ENCODE measurements at regions not wholly inside any gene's neighbourhood (a gene's known extent, or its start where the extent isn't known, plus 50 kb on each side); places are given as distances from the start of the nearest gene placed in this dataset.
A peak's percentile ranks its signal among the peaks of the same experiment; 100 is the strongest.

DNA sequence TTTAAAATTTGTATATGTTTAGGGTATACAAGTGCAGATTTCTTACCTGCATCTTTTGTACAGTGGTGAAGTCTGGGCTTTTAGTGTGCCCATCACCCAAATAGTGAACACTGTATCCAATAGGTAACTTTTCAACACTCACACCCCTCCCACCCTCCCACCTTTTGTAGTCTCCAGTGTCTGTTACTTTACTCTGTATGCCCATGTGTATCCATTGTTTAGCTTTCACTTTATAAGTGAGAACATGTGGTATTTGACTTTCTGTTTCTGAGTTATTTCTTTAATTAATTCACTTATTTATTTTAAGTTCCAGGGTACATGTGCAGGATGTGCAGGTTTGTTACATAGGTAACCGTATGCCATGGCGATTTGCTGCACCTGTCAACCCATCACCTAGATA lies 124.8 kb upstream of the NEO1 start:
- no CpG with 5 or more reads among the region's 2 CpGs for WGBS (ENCODE audit: insufficient coverage, low lambda C conversion rate)
- Histone ChIP-seq H3K36me3 (ENCODE audit: control insufficient read depth, insufficient read depth, low read length) (no peaks in the 10 kb centered on the region), H3K9me3 (ENCODE audit: control insufficient read depth, low read depth, low read length) (no peaks in the 10 kb centered on the region), H3K27me3 (ENCODE audit: control insufficient read depth, insufficient read depth, low read length) (no peaks in the 10 kb centered on the region), H3K27ac (ENCODE audit: low read length) (no peak overlapping the region), H3K4me1 (ENCODE audit: control insufficient read depth, insufficient read depth, low read length) (no peaks in the 10 kb centered on the region), H3K4me3 (ENCODE audit: low read length) (no peak overlapping the region)
- DNase-seq, result no peak

DNA sequence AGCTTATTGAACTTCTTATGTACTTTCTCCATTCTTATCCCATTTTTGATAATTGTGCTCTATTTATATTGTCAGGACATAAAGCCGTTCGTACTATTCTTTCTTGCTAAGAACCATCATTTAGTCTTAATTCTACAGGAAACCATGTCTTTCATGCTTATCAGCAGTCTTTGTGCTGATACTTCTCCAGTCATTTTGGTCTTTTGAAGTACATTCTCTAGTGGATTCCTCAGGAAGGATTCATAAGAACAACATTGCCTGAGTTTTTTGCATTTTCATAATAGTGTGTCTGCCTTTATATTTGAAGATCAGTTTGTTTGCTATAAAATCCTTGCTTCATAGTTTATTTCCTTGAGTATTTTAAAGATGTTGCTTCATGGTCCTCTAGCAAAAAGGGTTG lies 126.6 kb upstream of the NEO1 start:
- DNase-seq, result no peak
- H3K27ac ChIP-seq (ENCODE audit: low read length), result no peak overlapping the region
- no peaks in the 10 kb centered on the region for H3K27me3 ChIP-seq (ENCODE audit: control insufficient read depth, insufficient read depth, low read length)
- H3K36me3 ChIP-seq (ENCODE audit: control insufficient read depth, insufficient read depth, low read length), result no peaks in the 10 kb centered on the region
- no peaks in the 10 kb centered on the region for H3K4me1 ChIP-seq (ENCODE audit: control insufficient read depth, insufficient read depth, low read length)
- whole genome bisulfite sequencing (ENCODE audit: insufficient coverage, low lambda C conversion rate), result 90% methylated on average over 2 of the region's 2 CpGs
- H3K4me3 ChIP-seq (ENCODE audit: low read length), result no peak overlapping the region
- H3K9me3 ChIP-seq (ENCODE audit: control insufficient read depth, low read depth, low read length), result no peaks in the 10 kb centered on the region

DNA sequence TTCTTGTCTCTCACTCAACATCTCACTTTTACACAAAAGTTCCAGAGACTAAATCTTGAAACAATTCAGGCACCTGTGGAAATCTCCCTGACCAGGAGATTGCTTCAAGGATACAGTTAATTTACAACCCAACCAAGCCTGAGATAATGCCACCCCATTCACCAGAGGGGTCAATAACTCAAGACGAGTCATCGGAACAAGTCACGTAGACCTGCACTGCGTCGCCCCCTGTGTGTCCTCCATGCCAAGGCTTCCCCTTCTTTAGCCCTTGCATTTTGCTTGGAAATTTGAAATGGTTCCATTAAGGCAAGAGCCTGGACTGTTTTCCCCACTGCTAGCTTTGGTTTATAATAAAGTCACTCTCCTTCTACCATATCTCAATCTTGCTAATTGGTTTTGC lies 129.0 kb upstream of the NEO1 start:
- H3K27me3 ChIP-seq (ENCODE audit: control insufficient read depth, insufficient read depth, low read length), result no peaks in the 10 kb centered on the region
- no peak overlapping the region for H3K27ac ChIP-seq (ENCODE audit: low read length)
- no peak overlapping the region for H3K4me3 ChIP-seq (ENCODE audit: low read length)
- H3K4me1 ChIP-seq (ENCODE audit: control insufficient read depth, insufficient read depth, low read length), result no peaks in the 10 kb centered on the region
- peak in 1 of 2 donors; percentile 38 for DNase-seq
- H3K36me3 ChIP-seq (ENCODE audit: control insufficient read depth, insufficient read depth, low read length), result no peaks in the 10 kb centered on the region
- WGBS (ENCODE audit: insufficient coverage, low lambda C conversion rate), result no CpG with 5 or more reads among the region's 5 CpGs
- H3K9me3 ChIP-seq (ENCODE audit: control insufficient read depth, low read depth, low read length), result no peaks in the 10 kb centered on the region

DNA sequence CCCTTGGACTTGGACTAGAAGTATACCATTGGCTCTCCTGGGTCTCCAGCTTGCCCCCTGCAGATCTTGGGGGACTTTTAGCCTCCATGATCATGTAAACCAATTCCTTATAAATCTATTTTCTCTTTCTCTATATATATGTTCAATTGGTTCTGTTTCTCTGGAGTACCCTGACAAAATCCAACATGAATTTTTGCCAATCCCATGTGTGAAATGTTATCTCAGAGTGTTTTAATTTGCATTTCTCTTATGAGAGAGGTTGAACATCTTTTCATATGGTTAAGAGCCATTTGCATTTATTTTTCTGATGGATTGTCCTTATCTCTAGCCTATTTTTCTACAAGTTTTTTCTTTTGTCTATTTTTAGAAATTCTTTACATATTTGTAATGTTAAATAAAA lies 131.7 kb upstream of the NEO1 start:
- H3K27ac ChIP-seq (ENCODE audit: low read length), result no peak overlapping the region
- no peaks in the 10 kb centered on the region for H3K9me3 ChIP-seq (ENCODE audit: control insufficient read depth, low read depth, low read length)
- no peaks in the 10 kb centered on the region for H3K4me1 ChIP-seq (ENCODE audit: control insufficient read depth, insufficient read depth, low read length)

DNA sequence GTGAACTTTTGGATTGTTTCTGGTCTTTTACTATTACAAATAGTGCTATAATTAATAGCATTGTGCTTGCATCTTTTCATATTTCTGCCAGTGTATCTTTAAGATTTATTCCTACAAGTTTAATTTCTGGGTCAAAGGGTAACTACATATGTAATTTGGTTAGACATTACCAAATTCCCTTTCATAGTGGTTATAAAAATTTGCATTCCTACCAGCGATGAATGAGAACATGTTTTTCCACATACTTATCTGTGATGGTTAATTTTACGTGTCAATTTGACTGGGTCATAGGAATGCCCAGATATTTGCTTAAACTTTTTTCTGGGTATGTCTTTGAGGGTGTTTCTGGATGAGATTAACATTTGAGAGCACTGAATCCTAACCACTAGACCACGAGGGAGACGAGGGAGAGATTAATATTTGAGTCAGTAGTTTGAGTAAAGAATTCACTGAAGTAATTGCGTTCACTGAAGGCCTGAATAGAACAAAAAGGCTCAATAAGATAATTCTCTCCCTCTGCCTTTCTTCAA lies 132.3 kb upstream of the NEO1 start:
- no peaks in the 10 kb centered on the region for H3K27me3 ChIP-seq (ENCODE audit: control insufficient read depth, insufficient read depth, low read length)
- H3K9me3 ChIP-seq (ENCODE audit: control insufficient read depth, low read depth, low read length), result no peaks in the 10 kb centered on the region
- H3K4me1 ChIP-seq (ENCODE audit: control insufficient read depth, insufficient read depth, low read length), result no peaks in the 10 kb centered on the region
- H3K4me3 ChIP-seq (ENCODE audit: low read length), result no peak overlapping the region
- DNase-seq, result no peak
- WGBS (ENCODE audit: insufficient coverage, low lambda C conversion rate), result 80% methylated on average over 1 of the region's 5 CpGs
- H3K27ac ChIP-seq (ENCODE audit: low read length), result no peak overlapping the region
- H3K36me3 ChIP-seq (ENCODE audit: control insufficient read depth, insufficient read depth, low read length), result no peaks in the 10 kb centered on the region

More for the DNA sequence above, 131.7 kb upstream of the NEO1 start:
- DNase-seq, result no peak
- no peaks in the 10 kb centered on the region for H3K27me3 ChIP-seq (ENCODE audit: control insufficient read depth, insufficient read depth, low read length)
- H3K36me3 ChIP-seq (ENCODE audit: control insufficient read depth, insufficient read depth, low read length), result no peaks in the 10 kb centered on the region
- H3K4me3 ChIP-seq (ENCODE audit: low read length), result no peak overlapping the region

DNA sequence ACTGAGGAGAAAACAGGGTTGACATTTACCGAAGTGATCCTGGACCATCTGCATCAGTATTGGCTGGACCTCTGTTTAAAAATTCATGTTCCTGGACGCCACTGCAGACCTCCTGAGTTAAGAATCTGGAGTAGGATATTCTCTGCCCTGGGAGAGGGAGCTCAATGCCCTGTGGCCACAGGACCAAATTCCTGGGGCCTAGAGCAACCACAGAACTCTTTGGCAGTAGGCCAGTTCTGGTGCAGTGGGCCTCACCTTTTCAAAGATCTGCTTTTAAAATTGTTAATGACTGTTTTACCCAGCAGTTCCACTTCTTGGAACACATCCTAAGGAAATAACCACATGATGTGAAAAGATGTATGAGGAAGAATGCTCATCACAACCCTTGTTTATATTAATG lies 133.3 kb upstream of the ADPGK start:
- peak in 1 of 2 donors; percentile 11 for DNase-seq
- no peaks in the 10 kb centered on the region for H3K27me3 ChIP-seq (ENCODE audit: control insufficient read depth, insufficient read depth, low read length)
- peaks cover 4% of the 10 kb centered on the region for H3K4me1 ChIP-seq (ENCODE audit: control insufficient read depth, insufficient read depth, low read length)
- H3K27ac ChIP-seq (ENCODE audit: low read length), result no peak overlapping the region
- H3K9me3 ChIP-seq (ENCODE audit: control insufficient read depth, low read depth, low read length), result no peaks in the 10 kb centered on the region
- WGBS (ENCODE audit: insufficient coverage, low lambda C conversion rate), result 80% methylated on average over 1 of the region's 2 CpGs
- H3K36me3 ChIP-seq (ENCODE audit: control insufficient read depth, insufficient read depth, low read length), result no peaks in the 10 kb centered on the region
- no peak overlapping the region for H3K4me3 ChIP-seq (ENCODE audit: low read length)

DNA sequence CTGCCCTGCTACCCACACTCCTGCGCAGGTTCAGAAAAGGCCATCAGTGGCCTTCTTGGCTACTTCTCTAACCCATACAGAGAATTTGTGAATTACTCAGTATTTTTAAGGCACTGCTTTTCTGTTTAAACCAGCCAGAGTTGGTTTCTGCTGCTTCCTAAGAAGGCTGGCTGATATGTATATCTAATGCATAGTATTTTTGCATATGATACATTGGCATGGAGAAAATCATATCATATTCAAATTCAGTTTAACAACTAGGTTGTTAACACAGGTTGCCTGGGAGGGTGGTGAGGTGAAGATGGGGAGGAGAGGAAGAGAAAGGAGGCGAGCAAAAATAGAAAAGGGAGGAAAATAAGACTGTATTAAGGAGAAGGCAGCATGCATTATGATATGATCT lies 132.8 kb upstream of the ADPGK start:
- H3K4me3 ChIP-seq (ENCODE audit: low read length), result no peak overlapping the region
- H3K27me3 ChIP-seq (ENCODE audit: control insufficient read depth, insufficient read depth, low read length), result no peaks in the 10 kb centered on the region
- H3K27ac ChIP-seq (ENCODE audit: low read length), result no peak overlapping the region
- H3K4me1 ChIP-seq (ENCODE audit: control insufficient read depth, insufficient read depth, low read length), result peaks cover 7% of the 10 kb centered on the region
- no peaks in the 10 kb centered on the region for H3K9me3 ChIP-seq (ENCODE audit: control insufficient read depth, low read depth, low read length)
- WGBS (ENCODE audit: insufficient coverage, low lambda C conversion rate), result 100% methylated on average over 1 of the region's 2 CpGs
- no peaks in the 10 kb centered on the region for H3K36me3 ChIP-seq (ENCODE audit: control insufficient read depth, insufficient read depth, low read length)
- no peak for DNase-seq

DNA sequence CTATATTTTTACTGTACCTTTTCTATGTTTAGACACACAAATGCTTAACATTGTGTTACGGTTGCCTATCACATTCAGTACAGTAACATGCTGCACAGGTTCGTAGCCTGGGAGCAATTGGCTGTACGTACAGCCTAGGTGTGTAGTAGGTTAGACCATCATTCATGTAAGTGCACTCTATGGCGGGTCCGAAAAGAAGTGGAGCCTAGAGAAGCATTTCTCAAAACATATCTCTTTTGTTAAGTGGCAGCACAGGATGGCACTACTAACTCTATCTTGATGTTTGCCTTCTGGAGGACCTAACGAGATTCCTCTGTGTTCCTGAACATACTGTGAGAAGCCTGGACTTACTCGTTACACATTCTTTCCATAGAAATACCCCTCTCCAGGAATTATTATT lies 132.3 kb upstream of the ADPGK start:
- H3K27ac ChIP-seq (ENCODE audit: low read length), result no peak overlapping the region
- H3K4me1 ChIP-seq (ENCODE audit: control insufficient read depth, insufficient read depth, low read length), result peaks cover 7% of the 10 kb centered on the region
- WGBS (ENCODE audit: insufficient coverage, low lambda C conversion rate), result 100% methylated on average over 1 of the region's 7 CpGs
- H3K36me3 ChIP-seq (ENCODE audit: control insufficient read depth, insufficient read depth, low read length), result no peaks in the 10 kb centered on the region
- no peaks in the 10 kb centered on the region for H3K27me3 ChIP-seq (ENCODE audit: control insufficient read depth, insufficient read depth, low read length)
- H3K4me3 ChIP-seq (ENCODE audit: low read length), result no peak overlapping the region
- no peak for DNase-seq
- no peaks in the 10 kb centered on the region for H3K9me3 ChIP-seq (ENCODE audit: control insufficient read depth, low read depth, low read length)

DNA sequence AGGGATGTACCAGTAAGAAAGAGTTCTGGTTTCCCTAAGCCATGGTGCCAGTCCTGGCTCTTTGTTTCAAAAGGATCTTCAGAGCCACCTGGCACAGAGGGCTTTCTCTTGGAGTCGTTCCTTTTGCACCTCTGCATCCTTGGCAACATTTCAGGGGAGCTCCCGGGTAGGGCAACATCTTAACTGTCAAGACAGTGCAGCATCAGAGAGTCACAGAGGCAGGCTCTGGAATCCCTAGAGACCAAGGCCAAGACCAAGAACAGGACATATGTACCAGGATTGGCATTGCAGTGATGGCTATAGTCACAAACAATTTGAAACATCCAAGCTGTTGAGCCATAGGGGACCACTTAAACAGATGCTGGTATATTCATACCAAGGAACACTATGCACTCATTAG lies 129.4 kb upstream of the ADPGK start:
- H3K9me3 ChIP-seq (ENCODE audit: control insufficient read depth, low read depth, low read length), result no peaks in the 10 kb centered on the region
- no peak overlapping the region for H3K4me3 ChIP-seq (ENCODE audit: low read length)
- WGBS (ENCODE audit: insufficient coverage, low lambda C conversion rate), result no CpG with 5 or more reads among the region's 2 CpGs
- no peaks in the 10 kb centered on the region for H3K36me3 ChIP-seq (ENCODE audit: control insufficient read depth, insufficient read depth, low read length)
- no peak for DNase-seq
- peaks cover 7% of the 10 kb centered on the region for H3K4me1 ChIP-seq (ENCODE audit: control insufficient read depth, insufficient read depth, low read length)
- no peaks in the 10 kb centered on the region for H3K27me3 ChIP-seq (ENCODE audit: control insufficient read depth, insufficient read depth, low read length)
- no peak overlapping the region for H3K27ac ChIP-seq (ENCODE audit: low read length)

DNA sequence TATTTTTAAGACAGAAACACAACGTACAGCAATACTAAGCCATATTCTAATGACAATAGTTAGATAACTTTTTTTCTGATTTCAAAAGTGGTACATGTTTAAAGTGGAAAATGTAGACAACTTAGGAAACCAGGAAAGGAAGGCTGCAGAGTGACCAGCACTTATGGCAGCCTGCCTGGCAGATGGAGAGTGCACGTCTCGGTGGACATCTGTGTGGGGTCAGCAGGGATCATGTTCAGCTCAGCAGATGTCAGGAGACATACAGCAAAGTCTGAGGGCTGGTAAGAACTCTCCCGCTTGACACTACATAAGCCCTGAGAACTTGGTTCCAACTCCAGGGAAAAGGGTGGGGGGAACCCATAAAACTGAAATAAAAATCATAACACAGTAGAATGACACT lies 128.6 kb upstream of the ADPGK start:
- H3K27me3 ChIP-seq (ENCODE audit: control insufficient read depth, insufficient read depth, low read length), result no peaks in the 10 kb centered on the region
- DNase-seq, result no peak
- H3K27ac ChIP-seq (ENCODE audit: low read length), result no peak overlapping the region
- no peak overlapping the region for H3K4me3 ChIP-seq (ENCODE audit: low read length)
- no peaks in the 10 kb centered on the region for H3K9me3 ChIP-seq (ENCODE audit: control insufficient read depth, low read depth, low read length)
- WGBS (ENCODE audit: insufficient coverage, low lambda C conversion rate), result 75% methylated on average over 1 of the region's 4 CpGs
- H3K4me1 ChIP-seq (ENCODE audit: control insufficient read depth, insufficient read depth, low read length), result peaks cover 13% of the 10 kb centered on the region
- no peaks in the 10 kb centered on the region for H3K36me3 ChIP-seq (ENCODE audit: control insufficient read depth, insufficient read depth, low read length)

DNA sequence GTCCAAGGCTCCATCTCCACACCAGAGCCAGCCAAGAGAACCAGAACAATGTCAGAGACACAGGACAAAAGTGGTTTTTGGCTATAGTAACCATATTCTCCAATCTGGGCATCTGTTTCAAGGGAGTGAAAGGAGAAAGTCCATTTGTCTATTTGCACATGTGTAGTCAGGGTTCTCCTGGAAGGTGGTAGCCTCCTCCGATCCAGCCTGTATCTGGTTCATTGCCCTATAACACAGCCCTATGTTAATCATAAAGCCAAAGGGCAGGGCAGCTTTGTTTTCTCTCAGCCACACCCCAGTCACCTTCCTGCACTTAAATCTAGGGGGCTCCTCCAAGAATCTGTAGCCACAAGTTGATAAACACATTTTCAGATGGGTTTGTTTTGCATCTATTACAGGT lies 128.1 kb upstream of the ADPGK start:
- peak; percentile 36 to 75 for DNase-seq
- no CpG with 5 or more reads among the region's 1 CpG for WGBS (ENCODE audit: insufficient coverage, low lambda C conversion rate)
- no peak overlapping the region for H3K27ac ChIP-seq (ENCODE audit: low read length)

More for the DNA sequence above, 128.1 kb upstream of the ADPGK start:
- Histone ChIP-seq H3K4me1 (ENCODE audit: control insufficient read depth, insufficient read depth, low read length) (peaks cover 13% of the 10 kb centered on the region), H3K36me3 (ENCODE audit: control insufficient read depth, insufficient read depth, low read length) (no peaks in the 10 kb centered on the region), H3K4me3 (ENCODE audit: low read length) (no peak overlapping the region), H3K9me3 (ENCODE audit: control insufficient read depth, low read depth, low read length) (no peaks in the 10 kb centered on the region), H3K27me3 (ENCODE audit: control insufficient read depth, insufficient read depth, low read length) (no peaks in the 10 kb centered on the region)
